HEK293 (cell line): ENCODE measurements at regions not wholly inside any gene's neighbourhood (a gene's known extent, or its start where the extent isn't known, plus 50 kb on each side); places are given as distances from the start of the nearest gene placed in this dataset.

Experiments used
- CTCF ChIP-seq: fragments of 450-650 bp; formaldehyde crosslinking; IDR thresholded peaks from 2 replicates; pipeline ENCODE4 v1.5.1; 2016; ENCODE audit warnings: missing biosample characterization, missing genetic modification characterization
- HOXA7 ChIP-seq: sonication (generic); formaldehyde crosslinking; IDR thresholded peaks from 2 replicates; pipeline ENCODE4 v1.8.1; 2022; ENCODE audit warnings: missing genetic modification reagents, borderline replicate concordance
- REST ChIP-seq: fragments of 450-650 bp; formaldehyde crosslinking; IDR thresholded peaks from 2 replicates; pipeline ENCODE4 v1.5.1; 2016; ENCODE audit warnings: missing biosample characterization, missing genetic modification characterization
- YY1 ChIP-seq: fragments of 450-650 bp; formaldehyde crosslinking; IDR thresholded peaks from 2 replicates; pipeline ENCODE4 v1.5.1; 2018; ENCODE audit warnings: missing biosample characterization, missing genetic modification characterization
- ZEB2 ChIP-seq: fragments of 450-650 bp; formaldehyde crosslinking; IDR thresholded peaks from 2 replicates; pipeline ENCODE4 v1.5.1; 2016; ENCODE audit warnings: missing biosample characterization, missing genetic modification characterization
- ZNF114 ChIP-seq: fragments of 450-650 bp; formaldehyde crosslinking; IDR thresholded peaks from 2 replicates; pipeline ENCODE4 v1.5.0; 2017; ENCODE audit warnings: missing biosample characterization, missing genetic modification characterization
- ZNF24 ChIP-seq: fragments of 450-650 bp; formaldehyde crosslinking; IDR thresholded peaks from 2 replicates; pipeline ENCODE4 v1.5.1; 2016; ENCODE audit warnings: missing biosample characterization, missing genetic modification characterization
- ZNF510 ChIP-seq: fragments of 450-650 bp; formaldehyde crosslinking; IDR thresholded peaks from 2 replicates; pipeline ENCODE4 v1.5.1; 2018; ENCODE audit warnings: mild to moderate bottlenecking, missing genetic modification characterization, missing biosample characterization; ENCODE audit not compliant: insufficient replicate concordance
- ZNF560 ChIP-seq: fragments of 450-650 bp; formaldehyde crosslinking; IDR thresholded peaks from 2 replicates; pipeline ENCODE4 v1.5.1; 2017; ENCODE audit warnings: missing biosample characterization, missing genetic modification characterization, borderline replicate concordance
- ZNF654 ChIP-seq: fragments of 450-650 bp; formaldehyde crosslinking; IDR thresholded peaks from 2 replicates; pipeline ENCODE4 v1.5.1; 2016; ENCODE audit warnings: low read depth, missing biosample characterization, missing genetic modification characterization

DNA sequence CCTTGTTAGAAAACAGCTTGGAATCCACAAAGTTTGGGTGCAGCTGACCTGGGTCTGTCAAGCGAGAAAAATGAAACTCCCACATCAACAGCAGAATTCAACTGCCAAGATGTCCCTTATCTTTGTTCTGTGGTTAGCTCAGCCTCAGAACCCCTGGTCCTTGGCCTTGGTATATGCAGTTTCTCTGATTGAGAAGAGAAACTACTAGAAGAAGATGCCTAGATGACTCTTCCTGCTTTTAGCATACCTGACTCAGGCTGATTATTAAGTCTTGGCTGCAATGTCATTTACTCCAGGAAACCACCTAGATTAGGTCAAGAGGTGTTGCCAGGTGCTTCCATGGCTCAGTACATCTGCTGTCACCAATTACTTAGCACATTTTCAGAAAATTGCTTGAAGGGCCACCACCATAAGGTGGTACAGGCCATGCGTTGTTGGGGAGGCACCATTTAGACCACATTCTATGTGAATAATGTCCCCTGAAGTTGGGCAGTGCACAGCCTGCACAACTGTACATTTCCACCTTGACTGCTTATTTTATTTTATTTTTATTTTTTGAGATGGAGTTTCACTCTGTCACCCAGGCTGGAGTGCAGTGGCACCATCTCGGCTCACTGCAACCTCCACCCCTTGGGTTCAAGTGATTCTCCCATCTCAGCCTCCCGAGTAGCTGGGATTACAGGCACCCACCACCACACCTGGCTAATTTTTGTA is 59.4 kb upstream of the ZNF438 start:
- no peak for TF ChIP-seq CTCF (tag by site-specific recombination)
- no peak for TF ChIP-seq HOXA7 (CRISPR knock-in tag)
- TF ChIP-seq YY1 (tag by site-specific recombination) = no peak
- no peak for TF ChIP-seq ZEB2 (tag by site-specific recombination)
- no peak for TF ChIP-seq ZNF114 (tag by site-specific recombination)
- TF ChIP-seq ZNF560 (tag by site-specific recombination) = no peak
- no peak for TF ChIP-seq ZNF24 (tag by site-specific recombination)
- TF ChIP-seq ZNF654 (tag by site-specific recombination) = no peak
- TF ChIP-seq REST (tag by site-specific recombination) = no peak
- no peak for TF ChIP-seq ZNF510 (tag by site-specific recombination)
